ENCODE measurements at regions not wholly inside any gene's neighbourhood (a gene's known extent, or its start where the extent isn't known, plus 50 kb on each side); places are given as distances from the start of the nearest gene placed in this dataset.

DNA sequence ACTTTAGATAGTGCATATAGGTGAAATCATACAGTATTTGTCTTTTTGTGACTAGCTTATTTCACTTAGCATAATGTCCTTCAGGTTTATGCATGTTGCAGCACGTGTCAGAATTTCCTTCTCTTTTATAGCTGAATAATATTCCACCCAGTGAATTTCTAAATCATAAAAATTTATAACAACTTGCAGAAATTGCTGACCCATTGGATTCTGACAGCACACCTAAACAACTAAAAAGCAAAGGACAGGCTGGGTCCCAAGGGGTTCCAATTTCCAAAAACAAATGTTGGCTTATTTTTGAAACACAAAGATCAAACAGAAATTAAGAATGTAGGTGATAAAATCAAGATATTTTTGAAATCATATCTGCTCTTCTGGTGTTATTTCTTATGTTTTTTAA lies 86.5 kb upstream of the ACKR3 start:
- TF ChIP-seq, protein P1, sequence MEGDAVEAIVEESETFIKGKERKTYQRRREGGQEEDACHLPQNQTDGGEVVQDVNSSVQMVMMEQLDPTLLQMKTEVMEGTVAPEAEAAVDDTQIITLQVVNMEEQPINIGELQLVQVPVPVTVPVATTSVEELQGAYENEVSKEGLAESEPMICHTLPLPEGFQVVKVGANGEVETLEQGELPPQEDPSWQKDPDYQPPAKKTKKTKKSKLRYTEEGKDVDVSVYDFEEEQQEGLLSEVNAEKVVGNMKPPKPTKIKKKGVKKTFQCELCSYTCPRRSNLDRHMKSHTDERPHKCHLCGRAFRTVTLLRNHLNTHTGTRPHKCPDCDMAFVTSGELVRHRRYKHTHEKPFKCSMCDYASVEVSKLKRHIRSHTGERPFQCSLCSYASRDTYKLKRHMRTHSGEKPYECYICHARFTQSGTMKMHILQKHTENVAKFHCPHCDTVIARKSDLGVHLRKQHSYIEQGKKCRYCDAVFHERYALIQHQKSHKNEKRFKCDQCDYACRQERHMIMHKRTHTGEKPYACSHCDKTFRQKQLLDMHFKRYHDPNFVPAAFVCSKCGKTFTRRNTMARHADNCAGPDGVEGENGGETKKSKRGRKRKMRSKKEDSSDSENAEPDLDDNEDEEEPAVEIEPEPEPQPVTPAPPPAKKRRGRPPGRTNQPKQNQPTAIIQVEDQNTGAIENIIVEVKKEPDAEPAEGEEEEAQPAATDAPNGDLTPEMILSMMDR (IDR thresholded peaks at IDR 0.05; ENCODE audit: insufficient read depth, low read length): no peak
- TF ChIP-seq, protein P2, sequence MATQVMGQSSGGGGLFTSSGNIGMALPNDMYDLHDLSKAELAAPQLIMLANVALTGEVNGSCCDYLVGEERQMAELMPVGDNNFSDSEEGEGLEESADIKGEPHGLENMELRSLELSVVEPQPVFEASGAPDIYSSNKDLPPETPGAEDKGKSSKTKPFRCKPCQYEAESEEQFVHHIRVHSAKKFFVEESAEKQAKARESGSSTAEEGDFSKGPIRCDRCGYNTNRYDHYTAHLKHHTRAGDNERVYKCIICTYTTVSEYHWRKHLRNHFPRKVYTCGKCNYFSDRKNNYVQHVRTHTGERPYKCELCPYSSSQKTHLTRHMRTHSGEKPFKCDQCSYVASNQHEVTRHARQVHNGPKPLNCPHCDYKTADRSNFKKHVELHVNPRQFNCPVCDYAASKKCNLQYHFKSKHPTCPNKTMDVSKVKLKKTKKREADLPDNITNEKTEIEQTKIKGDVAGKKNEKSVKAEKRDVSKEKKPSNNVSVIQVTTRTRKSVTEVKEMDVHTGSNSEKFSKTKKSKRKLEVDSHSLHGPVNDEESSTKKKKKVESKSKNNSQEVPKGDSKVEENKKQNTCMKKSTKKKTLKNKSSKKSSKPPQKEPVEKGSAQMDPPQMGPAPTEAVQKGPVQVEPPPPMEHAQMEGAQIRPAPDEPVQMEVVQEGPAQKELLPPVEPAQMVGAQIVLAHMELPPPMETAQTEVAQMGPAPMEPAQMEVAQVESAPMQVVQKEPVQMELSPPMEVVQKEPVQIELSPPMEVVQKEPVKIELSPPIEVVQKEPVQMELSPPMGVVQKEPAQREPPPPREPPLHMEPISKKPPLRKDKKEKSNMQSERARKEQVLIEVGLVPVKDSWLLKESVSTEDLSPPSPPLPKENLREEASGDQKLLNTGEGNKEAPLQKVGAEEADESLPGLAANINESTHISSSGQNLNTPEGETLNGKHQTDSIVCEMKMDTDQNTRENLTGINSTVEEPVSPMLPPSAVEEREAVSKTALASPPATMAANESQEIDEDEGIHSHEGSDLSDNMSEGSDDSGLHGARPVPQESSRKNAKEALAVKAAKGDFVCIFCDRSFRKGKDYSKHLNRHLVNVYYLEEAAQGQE (IDR thresholded peaks at IDR 0.05; ENCODE audit: insufficient replicate concordance, low read depth): no peak
- no peak for TF ChIP-seq POLR2AphosphoS5 (IDR thresholded peaks at IDR 0.05; ENCODE audit: low read depth)
- no peak for TF ChIP-seq GABPA (IDR thresholded peaks at IDR 0.05; ENCODE audit: low read depth)

All from HL-60 (cell line).